ENCODE measurements at regions not wholly inside any gene's neighbourhood (a gene's known extent, or its start where the extent isn't known, plus 50 kb on each side); places are given as distances from the start of the nearest gene placed in this dataset.

DNA sequence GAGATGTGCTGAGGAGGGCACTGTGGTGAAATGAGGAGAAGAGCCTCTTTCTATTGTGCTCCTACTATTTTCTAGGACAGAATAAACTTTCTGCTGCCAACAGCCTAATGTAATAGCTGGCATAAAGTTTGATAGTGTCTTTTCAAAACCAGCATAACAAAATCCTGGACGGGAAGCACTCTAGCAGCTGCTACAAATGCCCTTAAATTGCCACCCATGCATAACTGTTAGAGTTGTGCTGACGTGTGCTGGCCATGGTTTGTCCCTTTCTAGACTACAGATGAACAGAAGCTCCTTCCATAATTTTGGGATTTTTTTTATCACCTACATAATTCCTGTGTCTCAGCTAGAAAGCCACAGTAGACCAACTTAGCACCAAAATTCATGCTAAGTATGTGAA is 88.5 kb upstream of the DEPDC1 start:
- intact Hi-C loops (cut with DNase I): loop anchor here (10.0 kb wide), 1 partner anchor 101 kb away; no protein-coding TSS in a partner anchor
- Histone ChIP-seq H3K36me3 (no peaks in the 10 kb centered on the region), H3K4me1 (no peaks in the 10 kb centered on the region), H3K4me3 (no peak overlapping the region), H3K27me3 (no peaks in the 10 kb centered on the region), H3K27ac (no peak overlapping the region), H3K9me3 (no peaks in the 10 kb centered on the region)
- DNase-seq (ENCODE audit: low spot score in 2 of 2): no peak
- TF ChIP-seq CTCF (IDR thresholded peaks at IDR 0.05): no peak

GRCh38 chr1:68586766-68587165 is 89.9 kb upstream of the DEPDC1 start:
- intact Hi-C loops (cut with DNase I): loop anchor here (10.0 kb wide), 1 partner anchor 102 kb away; no protein-coding TSS in a partner anchor
- TF ChIP-seq CTCF (IDR thresholded peaks at IDR 0.05): no peak

DNA sequence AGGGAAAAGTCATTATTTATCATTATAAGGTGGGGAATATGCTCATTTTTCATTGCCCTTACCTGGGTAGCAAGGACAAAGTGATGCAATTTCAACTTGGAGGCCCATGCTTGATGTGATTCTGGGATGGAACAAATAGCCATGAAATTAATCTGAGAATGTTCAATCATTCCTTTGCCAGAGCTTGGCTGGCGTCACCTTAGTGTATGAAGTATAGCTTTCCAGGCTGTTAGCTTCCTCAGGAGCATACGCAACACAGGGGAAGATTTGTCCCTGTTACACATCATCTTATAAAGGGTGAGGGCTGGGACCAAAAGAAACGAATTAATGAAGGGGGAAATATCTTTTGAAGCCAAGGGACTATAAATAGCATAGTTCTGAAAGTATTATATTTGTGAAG is 91.4 kb upstream of the DEPDC1 start:
- no peaks in the 10 kb centered on the region for H3K9me3 ChIP-seq
- H3K27me3 ChIP-seq: no peaks in the 10 kb centered on the region
- TF ChIP-seq CTCF (IDR thresholded peaks at IDR 0.05): no peak
- intact Hi-C loops (cut with DNase I): loop anchor here (10.0 kb wide), 1 partner anchor 104 kb away; no protein-coding TSS in a partner anchor
- H3K4me3 ChIP-seq: no peak overlapping the region
- no peaks in the 10 kb centered on the region for H3K4me1 ChIP-seq
- H3K27ac ChIP-seq: no peak overlapping the region
- no peak for DNase-seq (ENCODE audit: low spot score in 2 of 2)
- no peaks in the 10 kb centered on the region for H3K36me3 ChIP-seq

More at GRCh38 chr1:68586766-68587165, 89.9 kb upstream of the DEPDC1 start:
- no peaks in the 10 kb centered on the region for H3K36me3 ChIP-seq
- H3K4me3 ChIP-seq: no peak overlapping the region
- no peaks in the 10 kb centered on the region for H3K4me1 ChIP-seq
- DNase-seq (ENCODE audit: low spot score in 2 of 2): no peak
- H3K27ac ChIP-seq: no peak overlapping the region
- no peaks in the 10 kb centered on the region for H3K27me3 ChIP-seq
- no peaks in the 10 kb centered on the region for H3K9me3 ChIP-seq

GRCh38 chr1:68590473-68590872 is 93.6 kb upstream of the DEPDC1 start:
- Histone ChIP-seq H3K36me3 (no peaks in the 10 kb centered on the region), H3K4me1 (no peaks in the 10 kb centered on the region), H3K27me3 (no peaks in the 10 kb centered on the region), H3K9me3 (no peaks in the 10 kb centered on the region), H3K4me3 (no peak overlapping the region), H3K27ac (no peak overlapping the region)
- peak in 1 of 3 experiments; percentile 24 for TF ChIP-seq CTCF (IDR thresholded peaks at IDR 0.05)
- intact Hi-C loops (cut with DNase I): no loop called here
- no peak for DNase-seq (ENCODE audit: low spot score in 2 of 2)

GRCh38 chr1:68594851-68595250 is 98.0 kb upstream of the DEPDC1 start:
- intact Hi-C loops (cut with DNase I): no loop called here
- DNase-seq (ENCODE audit: low spot score in 2 of 2): no peak

More at GRCh38 chr1:68594851-68595250, 98.0 kb upstream of the DEPDC1 start:
- H3K27me3 ChIP-seq: no peaks in the 10 kb centered on the region
- TF ChIP-seq CTCF (IDR thresholded peaks at IDR 0.05): no peak
- H3K4me3 ChIP-seq: no peak overlapping the region
- no peaks in the 10 kb centered on the region for H3K36me3 ChIP-seq
- H3K27ac ChIP-seq: no peak overlapping the region
- no peaks in the 10 kb centered on the region for H3K4me1 ChIP-seq
- H3K9me3 ChIP-seq: no peaks in the 10 kb centered on the region

All from ascending aorta (tissue), 2 donors.